22Rv1 (cell line): ENCODE measurements at regions not wholly inside any gene's neighbourhood (a gene's known extent, or its start where the extent isn't known, plus 50 kb on each side); places are given as distances from the start of the nearest gene placed in this dataset.

Experiments used
- ZFX ChIP-seq: fragments of 450-650 bp; IDR thresholded peaks from 2 replicates; pipeline ENCODE4 v1.6.1; 2017; ENCODE audit warnings: antibody characterized with exemption, borderline replicate concordance
- TF ChIP-seq, protein P1 (sequence below): fragments of 450-650 bp; IDR thresholded peaks from 2 replicates; pipeline ENCODE4 v1.5.1; 2017; ENCODE audit warnings: mild to moderate bottlenecking

- TF ChIP-seq, protein P1, sequence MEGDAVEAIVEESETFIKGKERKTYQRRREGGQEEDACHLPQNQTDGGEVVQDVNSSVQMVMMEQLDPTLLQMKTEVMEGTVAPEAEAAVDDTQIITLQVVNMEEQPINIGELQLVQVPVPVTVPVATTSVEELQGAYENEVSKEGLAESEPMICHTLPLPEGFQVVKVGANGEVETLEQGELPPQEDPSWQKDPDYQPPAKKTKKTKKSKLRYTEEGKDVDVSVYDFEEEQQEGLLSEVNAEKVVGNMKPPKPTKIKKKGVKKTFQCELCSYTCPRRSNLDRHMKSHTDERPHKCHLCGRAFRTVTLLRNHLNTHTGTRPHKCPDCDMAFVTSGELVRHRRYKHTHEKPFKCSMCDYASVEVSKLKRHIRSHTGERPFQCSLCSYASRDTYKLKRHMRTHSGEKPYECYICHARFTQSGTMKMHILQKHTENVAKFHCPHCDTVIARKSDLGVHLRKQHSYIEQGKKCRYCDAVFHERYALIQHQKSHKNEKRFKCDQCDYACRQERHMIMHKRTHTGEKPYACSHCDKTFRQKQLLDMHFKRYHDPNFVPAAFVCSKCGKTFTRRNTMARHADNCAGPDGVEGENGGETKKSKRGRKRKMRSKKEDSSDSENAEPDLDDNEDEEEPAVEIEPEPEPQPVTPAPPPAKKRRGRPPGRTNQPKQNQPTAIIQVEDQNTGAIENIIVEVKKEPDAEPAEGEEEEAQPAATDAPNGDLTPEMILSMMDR = no peak
- no peak for TF ChIP-seq ZFX
Observed at GRCh38 chr22:19652316-19652715, 62.0 kb upstream of the SEPTIN5 start.
